ENCODE measurements at regions not wholly inside any gene's neighbourhood (a gene's known extent, or its start where the extent isn't known, plus 50 kb on each side); places are given as distances from the start of the nearest gene placed in this dataset.

DNA sequence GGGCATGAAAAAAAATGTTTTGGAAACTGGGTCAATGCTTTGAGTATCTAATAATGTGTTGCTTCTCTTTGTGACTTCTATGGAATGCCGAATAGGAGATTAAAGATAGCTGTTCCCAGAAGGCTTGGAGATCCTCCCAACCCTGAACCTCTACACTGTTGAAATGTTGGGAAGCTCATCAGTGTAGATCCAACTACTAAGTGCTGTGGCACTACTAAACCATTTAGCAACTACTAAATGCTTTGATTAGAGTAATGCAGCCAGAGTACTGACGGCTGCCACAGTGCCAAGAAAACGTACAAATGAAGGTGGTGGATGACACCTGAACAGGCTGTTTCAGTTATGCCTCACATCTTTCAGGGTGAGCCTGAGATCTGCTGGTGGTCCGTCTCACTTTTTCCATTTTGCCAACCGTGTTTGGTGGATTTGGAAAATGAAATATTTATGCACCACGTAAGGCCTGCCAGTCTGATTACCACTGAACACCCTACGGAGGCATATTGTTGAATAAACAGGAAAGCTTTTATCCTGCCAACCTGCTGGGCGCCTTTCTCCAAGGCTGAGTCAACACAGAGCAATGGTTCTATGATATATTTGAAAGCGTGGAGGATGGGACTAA, 938.0 kb upstream of the FLRT2 start:
- TF ChIP-seq, protein P1, sequence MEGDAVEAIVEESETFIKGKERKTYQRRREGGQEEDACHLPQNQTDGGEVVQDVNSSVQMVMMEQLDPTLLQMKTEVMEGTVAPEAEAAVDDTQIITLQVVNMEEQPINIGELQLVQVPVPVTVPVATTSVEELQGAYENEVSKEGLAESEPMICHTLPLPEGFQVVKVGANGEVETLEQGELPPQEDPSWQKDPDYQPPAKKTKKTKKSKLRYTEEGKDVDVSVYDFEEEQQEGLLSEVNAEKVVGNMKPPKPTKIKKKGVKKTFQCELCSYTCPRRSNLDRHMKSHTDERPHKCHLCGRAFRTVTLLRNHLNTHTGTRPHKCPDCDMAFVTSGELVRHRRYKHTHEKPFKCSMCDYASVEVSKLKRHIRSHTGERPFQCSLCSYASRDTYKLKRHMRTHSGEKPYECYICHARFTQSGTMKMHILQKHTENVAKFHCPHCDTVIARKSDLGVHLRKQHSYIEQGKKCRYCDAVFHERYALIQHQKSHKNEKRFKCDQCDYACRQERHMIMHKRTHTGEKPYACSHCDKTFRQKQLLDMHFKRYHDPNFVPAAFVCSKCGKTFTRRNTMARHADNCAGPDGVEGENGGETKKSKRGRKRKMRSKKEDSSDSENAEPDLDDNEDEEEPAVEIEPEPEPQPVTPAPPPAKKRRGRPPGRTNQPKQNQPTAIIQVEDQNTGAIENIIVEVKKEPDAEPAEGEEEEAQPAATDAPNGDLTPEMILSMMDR (IDR thresholded peaks at IDR 0.05; ENCODE audit: low read depth, low read length), result no peak
- no peak for TF ChIP-seq POLR2A (IDR thresholded peaks at IDR 0.05; ENCODE audit: extremely low read depth, insufficient read length)
- TF ChIP-seq, protein P2, sequence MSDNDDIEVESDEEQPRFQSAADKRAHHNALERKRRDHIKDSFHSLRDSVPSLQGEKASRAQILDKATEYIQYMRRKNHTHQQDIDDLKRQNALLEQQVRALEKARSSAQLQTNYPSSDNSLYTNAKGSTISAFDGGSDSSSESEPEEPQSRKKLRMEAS (IDR thresholded peaks at IDR 0.05; ENCODE audit: low read depth, low read length), result no peak
- TF ChIP-seq MYC (IDR thresholded peaks at IDR 0.05; ENCODE audit: low read depth, low read length), result no peak

DNA sequence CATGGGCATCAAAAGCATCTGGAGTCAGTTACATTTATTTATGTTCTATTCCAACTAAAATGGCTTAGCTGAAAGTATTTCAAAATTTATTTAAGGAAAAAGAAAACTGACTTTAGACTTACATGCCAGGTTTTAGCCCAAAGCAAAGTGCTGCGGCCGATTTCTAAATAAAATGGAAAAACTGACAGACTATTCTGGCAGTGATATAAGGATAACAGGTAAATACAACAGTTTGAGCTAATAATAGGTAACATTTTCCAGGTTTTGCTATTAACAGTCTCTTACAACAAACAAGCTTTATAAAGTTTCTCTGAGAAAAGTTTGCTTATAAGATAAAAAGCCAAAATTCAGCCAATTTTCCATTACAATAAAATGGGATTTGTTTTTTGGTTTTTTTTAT, 937.2 kb upstream of the FLRT2 start:
- TF ChIP-seq POLR2A (IDR thresholded peaks at IDR 0.05; ENCODE audit: extremely low read depth, insufficient read length) (no peak), MYC (IDR thresholded peaks at IDR 0.05; ENCODE audit: low read depth, low read length) (no peak)
- TF ChIP-seq, protein P1 (IDR thresholded peaks at IDR 0.05; ENCODE audit: low read depth, low read length), result no peak
- TF ChIP-seq, protein P2 (IDR thresholded peaks at IDR 0.05; ENCODE audit: low read depth, low read length), result no peak
- no peak for DNase-seq (ENCODE audit: low read depth)
- no peak overlapping the region for H3K4me3 ChIP-seq (ENCODE audit: low read depth, low read length)

More for the DNA sequence above, 938.0 kb upstream of the FLRT2 start:
- no peak overlapping the region for H3K4me3 ChIP-seq (ENCODE audit: low read depth, low read length)
- DNase-seq (ENCODE audit: low read depth), result no peak

DNA sequence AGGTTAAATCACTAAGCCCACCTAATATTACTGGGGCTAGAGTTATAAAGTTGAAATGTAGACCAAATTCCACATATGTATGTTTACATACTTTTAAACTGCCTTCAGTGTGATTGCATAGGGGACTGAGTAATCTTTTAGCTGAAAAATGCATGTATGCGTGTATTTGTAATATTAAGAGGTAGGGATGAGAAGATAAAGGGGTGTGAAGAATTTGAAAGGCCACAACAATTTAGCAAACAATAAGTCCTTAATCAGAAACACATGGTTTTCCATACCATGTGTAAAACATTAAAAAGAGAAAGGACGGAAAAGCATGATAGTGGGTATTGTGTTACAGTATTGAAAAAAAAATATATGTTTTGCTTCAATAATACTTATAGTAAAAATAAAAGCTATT, 919.9 kb upstream of the FLRT2 start:
- no peak overlapping the region for H3K4me3 ChIP-seq (ENCODE audit: low read depth, low read length)
- TF ChIP-seq, protein P1 (IDR thresholded peaks at IDR 0.05; ENCODE audit: low read depth, low read length), result no peak
- TF ChIP-seq MYC (IDR thresholded peaks at IDR 0.05; ENCODE audit: low read depth, low read length), result no peak
- TF ChIP-seq POLR2A (IDR thresholded peaks at IDR 0.05; ENCODE audit: extremely low read depth, insufficient read length), result no peak
- TF ChIP-seq, protein P2 (IDR thresholded peaks at IDR 0.05; ENCODE audit: low read depth, low read length), result no peak
- no peak for DNase-seq (ENCODE audit: low read depth)

DNA sequence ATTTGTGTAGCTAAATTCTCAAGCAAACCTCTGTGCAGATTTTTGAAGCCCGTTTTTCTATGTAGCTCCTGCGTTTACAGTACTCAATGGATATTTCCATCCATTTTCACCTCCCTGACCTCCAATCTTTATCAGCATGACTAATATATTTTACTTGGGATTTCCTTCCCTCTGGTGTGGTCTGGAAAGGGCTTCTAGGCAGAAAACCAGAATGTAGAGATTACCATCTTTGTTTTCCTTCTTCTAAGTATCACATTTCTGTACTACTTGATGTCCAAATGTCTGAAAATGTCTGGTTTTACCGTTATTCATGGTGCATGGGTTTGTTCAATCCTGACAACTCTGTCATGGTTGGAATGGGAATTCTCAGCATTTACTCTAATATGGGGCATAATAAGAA, 907.6 kb upstream of the FLRT2 start:
- no peak for DNase-seq (ENCODE audit: low read depth)

DNA sequence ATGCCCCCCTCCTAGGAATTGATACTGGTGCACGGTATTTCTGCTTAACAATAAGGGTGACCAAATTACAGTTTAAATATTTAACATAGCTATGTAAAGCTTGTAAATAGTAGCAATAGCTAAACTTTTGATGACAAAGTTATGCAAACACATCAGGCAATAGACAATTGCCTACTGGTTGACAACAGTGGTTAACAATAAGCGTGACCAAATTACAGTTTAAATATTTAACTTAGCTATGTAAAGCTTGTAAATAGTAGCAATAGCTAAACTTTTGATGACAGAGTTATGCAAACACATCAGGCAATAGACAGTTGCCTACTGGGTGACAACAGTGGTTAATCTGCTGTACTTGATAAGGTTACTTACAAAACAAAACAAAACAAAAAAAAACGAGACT, 886.5 kb upstream of the FLRT2 start:
- H3K4me3 ChIP-seq (ENCODE audit: low read depth, low read length), result no peak overlapping the region
- TF ChIP-seq, protein P1 (IDR thresholded peaks at IDR 0.05; ENCODE audit: low read depth, low read length), result no peak
- TF ChIP-seq POLR2A (IDR thresholded peaks at IDR 0.05; ENCODE audit: extremely low read depth, insufficient read length), result no peak
- TF ChIP-seq, protein P2 (IDR thresholded peaks at IDR 0.05; ENCODE audit: low read depth, low read length), result no peak
- no peak for TF ChIP-seq MYC (IDR thresholded peaks at IDR 0.05; ENCODE audit: low read depth, low read length)
- no peak for DNase-seq (ENCODE audit: low read depth)

More for the DNA sequence above, 907.6 kb upstream of the FLRT2 start:
- no peak overlapping the region for H3K4me3 ChIP-seq (ENCODE audit: low read depth, low read length)
- TF ChIP-seq MYC (IDR thresholded peaks at IDR 0.05; ENCODE audit: low read depth, low read length), result no peak
- TF ChIP-seq, protein P1 (IDR thresholded peaks at IDR 0.05; ENCODE audit: low read depth, low read length), result no peak
- no peak for TF ChIP-seq POLR2A (IDR thresholded peaks at IDR 0.05; ENCODE audit: extremely low read depth, insufficient read length)
- TF ChIP-seq, protein P2 (IDR thresholded peaks at IDR 0.05; ENCODE audit: low read depth, low read length), result no peak

Data from NB4 (cell line).